ENCODE measurements at regions not wholly inside any gene's neighbourhood (a gene's known extent, or its start where the extent isn't known, plus 50 kb on each side); places are given as distances from the start of the nearest gene placed in this dataset.

DNA sequence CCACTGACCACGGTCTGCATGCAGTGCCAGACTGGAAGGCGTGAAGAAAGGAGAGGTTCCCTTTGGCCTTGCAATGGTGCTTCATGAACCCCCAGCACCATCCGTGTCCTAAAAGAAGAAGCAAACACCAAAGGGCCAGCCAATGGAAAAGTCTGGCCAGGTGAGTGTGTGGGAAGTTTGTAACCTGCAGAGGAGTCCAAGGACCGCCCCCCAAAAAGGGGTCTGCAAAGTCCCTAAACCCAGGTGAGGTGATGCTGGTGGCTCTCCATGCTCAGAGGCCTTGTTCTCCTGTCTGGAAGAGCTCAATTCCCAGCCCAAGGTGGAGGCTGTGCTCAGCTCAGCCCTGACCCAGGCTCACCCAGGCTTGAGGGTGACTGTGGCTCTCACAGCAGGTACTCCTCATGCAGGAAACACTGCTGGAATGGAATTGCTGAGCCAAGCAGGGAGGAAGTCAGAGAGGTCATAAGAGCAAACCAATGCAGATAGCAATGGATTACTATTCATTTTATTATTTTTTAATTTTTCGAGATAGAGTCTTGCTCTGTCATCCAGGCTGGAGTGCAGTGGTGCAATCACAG is 52.4 kb upstream of the NANOS1 start:
- Histone ChIP-seq H2AFZ (ENCODE audit: low read length) (no peak overlapping the region), H3K9ac (ENCODE audit: insufficient read depth, low read length) (no peak overlapping the region), H3K4me2 (ENCODE audit: extremely low read depth, insufficient read depth, low read length) (no peak overlapping the region), H4K20me1 (ENCODE audit: control insufficient read depth, extremely low read depth, insufficient read depth, low read length) (no peaks in the 10 kb centered on the region), H3K36me3 (ENCODE audit: control insufficient read depth, insufficient read depth, low read length) (no peaks in the 10 kb centered on the region), H3K27ac (ENCODE audit: insufficient read depth, low read length) (no peak overlapping the region), H3K4me1 (ENCODE audit: control insufficient read depth, extremely low read depth, insufficient read depth, low read length) (no peaks in the 10 kb centered on the region), H3K79me2 (ENCODE audit: control insufficient read depth, insufficient read depth, low read length) (no peaks in the 10 kb centered on the region), H3K9me3 (ENCODE audit: control insufficient read depth, insufficient read depth, low read depth, low read length) (no peaks in the 10 kb centered on the region), H3K27me3 (ENCODE audit: control insufficient read depth, insufficient read depth, low read length) (no peaks in the 10 kb centered on the region), H3K4me3 (replicated peaks in 1 of 4; ENCODE audit: control extremely low read depth in 1 of 4, insufficient read depth in 1 of 4, low read depth in 3 of 4, low read length in 4 of 4) (no peak overlapping the region)
- TF ChIP-seq, protein P1, sequence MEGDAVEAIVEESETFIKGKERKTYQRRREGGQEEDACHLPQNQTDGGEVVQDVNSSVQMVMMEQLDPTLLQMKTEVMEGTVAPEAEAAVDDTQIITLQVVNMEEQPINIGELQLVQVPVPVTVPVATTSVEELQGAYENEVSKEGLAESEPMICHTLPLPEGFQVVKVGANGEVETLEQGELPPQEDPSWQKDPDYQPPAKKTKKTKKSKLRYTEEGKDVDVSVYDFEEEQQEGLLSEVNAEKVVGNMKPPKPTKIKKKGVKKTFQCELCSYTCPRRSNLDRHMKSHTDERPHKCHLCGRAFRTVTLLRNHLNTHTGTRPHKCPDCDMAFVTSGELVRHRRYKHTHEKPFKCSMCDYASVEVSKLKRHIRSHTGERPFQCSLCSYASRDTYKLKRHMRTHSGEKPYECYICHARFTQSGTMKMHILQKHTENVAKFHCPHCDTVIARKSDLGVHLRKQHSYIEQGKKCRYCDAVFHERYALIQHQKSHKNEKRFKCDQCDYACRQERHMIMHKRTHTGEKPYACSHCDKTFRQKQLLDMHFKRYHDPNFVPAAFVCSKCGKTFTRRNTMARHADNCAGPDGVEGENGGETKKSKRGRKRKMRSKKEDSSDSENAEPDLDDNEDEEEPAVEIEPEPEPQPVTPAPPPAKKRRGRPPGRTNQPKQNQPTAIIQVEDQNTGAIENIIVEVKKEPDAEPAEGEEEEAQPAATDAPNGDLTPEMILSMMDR (conservative IDR thresholded peaks at IDR 0.05 in 1 of 2, IDR thresholded peaks at IDR 0.05 in 1 of 2; ENCODE audit: low read depth in 1 of 2, low read length in 2 of 2): no peak
- TF ChIP-seq EZH2 (IDR thresholded peaks at IDR 0.05; ENCODE audit: low read length, missing control alignments): no peak
- no peak for DNase-seq (ENCODE audit: low read depth in 2 of 2)

DNA sequence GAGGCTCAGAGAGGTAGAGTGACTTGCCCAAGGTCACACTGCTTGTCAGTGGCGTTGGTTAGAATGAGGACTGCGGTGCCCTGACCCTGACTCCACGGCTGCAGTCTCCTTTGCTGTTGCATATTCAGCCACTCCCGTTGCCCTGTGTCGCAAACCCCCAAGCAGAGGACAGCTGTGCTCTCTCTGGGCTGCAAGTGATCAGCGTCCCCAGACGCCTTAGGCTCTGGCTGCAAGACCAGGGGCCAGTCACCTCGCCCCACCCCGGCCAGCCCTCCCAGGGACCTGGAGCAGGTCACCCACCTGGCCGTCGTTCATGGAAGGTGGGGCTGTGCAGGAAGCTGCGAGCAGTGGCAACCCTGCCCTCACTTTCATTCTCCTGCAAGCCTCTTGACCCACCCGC is 51.7 kb upstream of the NANOS1 start:
- Histone ChIP-seq H3K79me2 (ENCODE audit: control insufficient read depth, insufficient read depth, low read length) (no peaks in the 10 kb centered on the region), H3K4me2 (ENCODE audit: extremely low read depth, insufficient read depth, low read length) (no peak overlapping the region), H3K9me3 (ENCODE audit: control insufficient read depth, insufficient read depth, low read depth, low read length) (no peaks in the 10 kb centered on the region), H3K4me1 (ENCODE audit: control insufficient read depth, extremely low read depth, insufficient read depth, low read length) (no peaks in the 10 kb centered on the region), H3K27me3 (ENCODE audit: control insufficient read depth, insufficient read depth, low read length) (peaks cover 5% of the 10 kb centered on the region), H4K20me1 (ENCODE audit: control insufficient read depth, extremely low read depth, insufficient read depth, low read length) (no peaks in the 10 kb centered on the region), H3K27ac (ENCODE audit: insufficient read depth, low read length) (no peak overlapping the region), H2AFZ (ENCODE audit: low read length) (no peak overlapping the region), H3K4me3 (replicated peaks in 1 of 4; ENCODE audit: control extremely low read depth in 1 of 4, insufficient read depth in 1 of 4, low read depth in 3 of 4, low read length in 4 of 4) (no peak overlapping the region), H3K9ac (ENCODE audit: insufficient read depth, low read length) (no peak overlapping the region), H3K36me3 (ENCODE audit: control insufficient read depth, insufficient read depth, low read length) (no peaks in the 10 kb centered on the region)
- no peak for DNase-seq (ENCODE audit: low read depth in 2 of 2)
- no peak for TF ChIP-seq EZH2 (IDR thresholded peaks at IDR 0.05; ENCODE audit: low read length, missing control alignments)
- TF ChIP-seq, protein P1 (conservative IDR thresholded peaks at IDR 0.05 in 1 of 2, IDR thresholded peaks at IDR 0.05 in 1 of 2; ENCODE audit: low read depth in 1 of 2, low read length in 2 of 2): no peak

GRCh38 chr10:118978316-118978997 is 51.1 kb upstream of the NANOS1 start:
- Histone ChIP-seq H3K9ac (ENCODE audit: insufficient read depth, low read length) (no peak overlapping the region), H3K4me2 (ENCODE audit: extremely low read depth, insufficient read depth, low read length) (no peak overlapping the region), H3K27ac (ENCODE audit: insufficient read depth, low read length) (no peak overlapping the region), H3K36me3 (ENCODE audit: control insufficient read depth, insufficient read depth, low read length) (no peaks in the 10 kb centered on the region), H2AFZ (ENCODE audit: low read length) (no peak overlapping the region), H3K9me3 (ENCODE audit: control insufficient read depth, insufficient read depth, low read depth, low read length) (no peaks in the 10 kb centered on the region), H3K27me3 (ENCODE audit: control insufficient read depth, insufficient read depth, low read length) (peaks cover 5% of the 10 kb centered on the region), H4K20me1 (ENCODE audit: control insufficient read depth, extremely low read depth, insufficient read depth, low read length) (no peaks in the 10 kb centered on the region), H3K4me3 (replicated peaks in 1 of 4; ENCODE audit: control extremely low read depth in 1 of 4, insufficient read depth in 1 of 4, low read depth in 3 of 4, low read length in 4 of 4) (no peak overlapping the region), H3K4me1 (ENCODE audit: control insufficient read depth, extremely low read depth, insufficient read depth, low read length) (no peaks in the 10 kb centered on the region), H3K79me2 (ENCODE audit: control insufficient read depth, insufficient read depth, low read length) (no peaks in the 10 kb centered on the region)
- DNase-seq (ENCODE audit: low read depth in 2 of 2): no peak
- TF ChIP-seq, protein P1 (conservative IDR thresholded peaks at IDR 0.05 in 1 of 2, IDR thresholded peaks at IDR 0.05 in 1 of 2; ENCODE audit: low read depth in 1 of 2, low read length in 2 of 2): no peak
- TF ChIP-seq EZH2 (IDR thresholded peaks at IDR 0.05; ENCODE audit: low read length, missing control alignments): no peak

Measured in fibroblast of lung (primary cell).